Caco-2 (cell line): ENCODE measurements at regions not wholly inside any gene's neighbourhood (a gene's known extent, or its start where the extent isn't known, plus 50 kb on each side); places are given as distances from the start of the nearest gene placed in this dataset.

Experiments used
- BruUV-seq: library from RNA; stranded (reverse); fragments of 400-500 nt; replicated peaks from 2 replicates; lab custom pipeline; 2021; lab: Mats Ljungman, UMichigan
- CTCF ChIA-PET: fragments of 300-600 bp; sonication (Branson Sonifier 250); formaldehyde crosslinking; loops from one replicate; lab custom pipeline; 2022; ENCODE audit warnings: antibody characterized with exemption; lab: Charles Lee
- POLR2A ChIA-PET: fragments of 300-600 bp; sonication (Branson Sonifier 250); formaldehyde crosslinking; loops from one replicate; lab custom pipeline; 2022; ENCODE audit warnings: antibody characterized with exemption; lab: Charles Lee
- DNase-seq, 2 experiments: peaks; one replicate each; pipeline versions ENCODE4 v3.0.0 to v3.0.0-alpha.2; 2020 to 2022
- H3K27me3 ChIP-seq: replicated peaks from 2 replicates; pipeline ENCODE4 v1.6.0; 2011; ENCODE audit warnings: low read length; ENCODE audit not compliant: control insufficient read depth, insufficient read depth
- H3K36me3 ChIP-seq: 2 replicates; pipeline ENCODE4 v1.5.1; 2011; ENCODE audit warnings: low read length; ENCODE audit not compliant: control insufficient read depth, insufficient read depth
- H3K4me1 ChIP-seq: fragments of 250-450 bp; sonication (Bioruptor Pico); 2 replicates; pipeline ENCODE4 v1.5.1; 2020; ENCODE audit warnings: mild to moderate bottlenecking
- H3K4me3 ChIP-seq: 2 replicates; pipeline ENCODE4 v1.5.1; 2011; ENCODE audit warnings: low read depth, mild to moderate bottlenecking, control low read depth, low read length
- H3K9me3 ChIP-seq: fragments of 250-450 bp; sonication (Bioruptor Pico); 2 replicates; pipeline ENCODE4 v1.5.1; 2020; ENCODE audit warnings: mild to moderate bottlenecking, moderate library complexity
- H3K27ac Mint-ChIP-seq: one replicate; pipeline ENCODE4 v1.8.0; 2022; ENCODE audit warnings: mixed read lengths; ENCODE audit not compliant: unreplicated experiment
- H3K27me3 Mint-ChIP-seq: one replicate; pipeline ENCODE4 v1.8.0; 2022; ENCODE audit warnings: mixed read lengths; ENCODE audit not compliant: insufficient read depth, unreplicated experiment
- H3K36me3 Mint-ChIP-seq: one replicate; pipeline ENCODE4 v1.8.0; 2022; ENCODE audit warnings: mild to moderate bottlenecking, mixed read lengths; ENCODE audit not compliant: insufficient read depth, unreplicated experiment
- H3K4me1 Mint-ChIP-seq: one replicate; pipeline ENCODE4 v1.8.0; 2022; ENCODE audit warnings: low read depth, mixed read lengths; ENCODE audit not compliant: unreplicated experiment
- H3K4me3 Mint-ChIP-seq: one replicate; pipeline ENCODE4 v1.8.0; 2022; ENCODE audit warnings: mild to moderate bottlenecking, moderate library complexity, mixed read lengths; ENCODE audit not compliant: unreplicated experiment
- H3K9me3 Mint-ChIP-seq: one replicate; pipeline ENCODE4 v1.8.0; 2022; ENCODE audit warnings: mixed read lengths; ENCODE audit not compliant: unreplicated experiment
- intact Hi-C: fragments of 100-400 bp; cut with micrococcal nuclease; formaldehyde crosslinking; loops from one replicate; pipeline ENCODE4 v1.10.0; 2022; ENCODE audit not compliant: unreplicated experiment
- TF ChIP-seq, protein P1 (sequence below), 2 experiments: fragments of 200-600 bp in 1 of 2; IDR thresholded peaks; 1 replicate in 1 of 2; 2 replicates in 1 of 2; pipeline versions ENCODE4 v1.5.1 to v1.8.0; 2011 to 2022; ENCODE audit warnings: antibody characterized with exemption in 1 of 2, control low read depth in 1 of 2, inconsistent platforms in 1 of 2, low read depth in 1 of 2, low read length in 1 of 2, mild to moderate bottlenecking in 1 of 2, moderate library complexity in 1 of 2; ENCODE audit not compliant: insufficient read depth in 1 of 2, severe bottlenecking in 1 of 2, unreplicated experiment in 1 of 2

DNA sequence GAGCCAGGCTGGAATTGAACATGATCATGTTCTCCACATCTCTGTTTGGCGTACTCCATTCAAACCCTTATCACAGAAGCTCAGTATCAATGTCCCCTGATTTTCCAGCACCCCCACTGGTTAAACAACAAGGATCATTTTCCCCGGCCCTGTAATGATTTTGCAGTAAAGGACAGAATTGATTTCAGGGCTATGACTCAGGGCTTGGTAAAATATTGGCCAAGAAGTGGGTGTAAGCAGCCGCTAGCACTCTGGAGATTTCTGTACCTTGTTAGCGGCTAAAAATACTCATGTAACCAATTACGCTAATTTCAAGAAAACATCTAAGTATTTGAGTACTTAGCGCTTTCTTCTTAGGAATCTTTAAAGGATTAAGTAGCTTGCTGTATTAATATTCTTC lies 69.5 kb upstream of the FNDC3A start:
- H3K27me3 ChIP-seq = no peaks in the 10 kb centered on the region
- H3K9me3 ChIP-seq = no peaks in the 10 kb centered on the region
- BruUV-seq = no TSS peak
- H3K27me3 Mint-ChIP-seq = peaks cover 9% of the 10 kb centered on the region
- no peak overlapping the region for H3K27ac Mint-ChIP-seq
- no peak overlapping the region for H3K4me3 ChIP-seq
- ChIA-PET CTCF (no interaction called here), POLR2A (no interaction called here)
- intact Hi-C loops = no loop called here
- H3K4me1 ChIP-seq = no peaks in the 10 kb centered on the region
- no peak overlapping the region for H3K4me3 Mint-ChIP-seq
- H3K9me3 Mint-ChIP-seq = no peaks in the 10 kb centered on the region
- no peaks in the 10 kb centered on the region for H3K36me3 ChIP-seq
- no peak for DNase-seq
- no peaks in the 10 kb centered on the region for H3K4me1 Mint-ChIP-seq
- TF ChIP-seq, protein P1, sequence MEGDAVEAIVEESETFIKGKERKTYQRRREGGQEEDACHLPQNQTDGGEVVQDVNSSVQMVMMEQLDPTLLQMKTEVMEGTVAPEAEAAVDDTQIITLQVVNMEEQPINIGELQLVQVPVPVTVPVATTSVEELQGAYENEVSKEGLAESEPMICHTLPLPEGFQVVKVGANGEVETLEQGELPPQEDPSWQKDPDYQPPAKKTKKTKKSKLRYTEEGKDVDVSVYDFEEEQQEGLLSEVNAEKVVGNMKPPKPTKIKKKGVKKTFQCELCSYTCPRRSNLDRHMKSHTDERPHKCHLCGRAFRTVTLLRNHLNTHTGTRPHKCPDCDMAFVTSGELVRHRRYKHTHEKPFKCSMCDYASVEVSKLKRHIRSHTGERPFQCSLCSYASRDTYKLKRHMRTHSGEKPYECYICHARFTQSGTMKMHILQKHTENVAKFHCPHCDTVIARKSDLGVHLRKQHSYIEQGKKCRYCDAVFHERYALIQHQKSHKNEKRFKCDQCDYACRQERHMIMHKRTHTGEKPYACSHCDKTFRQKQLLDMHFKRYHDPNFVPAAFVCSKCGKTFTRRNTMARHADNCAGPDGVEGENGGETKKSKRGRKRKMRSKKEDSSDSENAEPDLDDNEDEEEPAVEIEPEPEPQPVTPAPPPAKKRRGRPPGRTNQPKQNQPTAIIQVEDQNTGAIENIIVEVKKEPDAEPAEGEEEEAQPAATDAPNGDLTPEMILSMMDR (IDR thresholded peaks at IDR 0.05; ENCODE audit: insufficient read depth in 1 of 2, low read depth in 1 of 2, low read length in 1 of 2, severe bottlenecking in 1 of 2, unreplicated experiment in 1 of 2) = no peak
- no peaks in the 10 kb centered on the region for H3K36me3 Mint-ChIP-seq

- no peak overlapping the region for H3K4me3 ChIP-seq
- Mint-ChIP-seq H3K27ac (no peak overlapping the region), H3K4me3 (no peak overlapping the region), H3K27me3 (peaks cover 11% of the 10 kb centered on the region), H3K36me3 (no peaks in the 10 kb centered on the region), H3K4me1 (no peaks in the 10 kb centered on the region), H3K9me3 (no peaks in the 10 kb centered on the region)
- no peak for DNase-seq
- no TSS peak for BruUV-seq
- no peaks in the 10 kb centered on the region for H3K9me3 ChIP-seq
- TF ChIP-seq, protein P1 (IDR thresholded peaks at IDR 0.05; ENCODE audit: insufficient read depth in 1 of 2, low read depth in 1 of 2, low read length in 1 of 2, severe bottlenecking in 1 of 2, unreplicated experiment in 1 of 2) = no peak
- H3K36me3 ChIP-seq = no peaks in the 10 kb centered on the region
- intact Hi-C loops = no loop called here
- H3K27me3 ChIP-seq = no peaks in the 10 kb centered on the region
- CTCF ChIA-PET = no interaction called here
- no peaks in the 10 kb centered on the region for H3K4me1 ChIP-seq
- POLR2A ChIA-PET = no interaction called here
Observed at GRCh38 chr13:48908381-48909055, 67.2 kb upstream of the FNDC3A start.

- TF ChIP-seq, protein P1 (IDR thresholded peaks at IDR 0.05; ENCODE audit: insufficient read depth in 1 of 2, low read depth in 1 of 2, low read length in 1 of 2, severe bottlenecking in 1 of 2, unreplicated experiment in 1 of 2) = no peak
- Mint-ChIP-seq H3K36me3 (no peaks in the 10 kb centered on the region), H3K4me1 (no peaks in the 10 kb centered on the region), H3K27me3 (peaks cover 8% of the 10 kb centered on the region), H3K9me3 (no peaks in the 10 kb centered on the region), H3K27ac (no peak overlapping the region), H3K4me3 (no peak overlapping the region)
- intact Hi-C loops = no loop called here
- Histone ChIP-seq H3K9me3 (no peaks in the 10 kb centered on the region), H3K36me3 (no peaks in the 10 kb centered on the region), H3K4me1 (no peaks in the 10 kb centered on the region), H3K27me3 (no peaks in the 10 kb centered on the region), H3K4me3 (no peak overlapping the region)
- no TSS peak for BruUV-seq
- CTCF ChIA-PET = no interaction called here
- DNase-seq = no peak
- POLR2A ChIA-PET = no interaction called here
Observed at GRCh38 chr13:48909056-48909389, 66.7 kb upstream of the FNDC3A start.
